ENCODE measurements at regions not wholly inside any gene's neighbourhood (a gene's known extent, or its start where the extent isn't known, plus 50 kb on each side); places are given as distances from the start of the nearest gene placed in this dataset. TPM values are rescaled to one million over a fixed set of nuclear protein-coding genes. Genes with fewer than 3 reads are reported as not detected.

DNA sequence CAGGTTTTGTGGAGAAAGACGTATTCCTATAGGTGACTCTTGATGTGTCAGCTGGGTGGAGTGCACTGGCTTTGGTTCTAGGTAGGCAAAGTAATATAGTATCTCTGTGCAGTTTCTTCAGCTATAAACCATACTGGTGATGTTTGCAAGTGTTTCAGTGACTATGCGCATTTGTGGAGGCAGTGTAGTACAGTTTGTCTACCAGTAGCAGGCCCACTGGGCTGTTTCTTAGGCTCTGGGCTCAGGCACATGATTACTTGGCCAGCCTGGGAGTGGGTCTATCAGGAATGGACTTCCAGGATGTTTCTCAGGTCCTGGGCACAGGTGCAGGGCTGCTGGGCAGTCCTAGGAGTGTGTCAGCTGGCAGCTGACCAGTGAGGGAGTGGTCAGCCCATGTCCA lies 51.9 kb upstream of the INTU start:
- CTCF ChIA-PET: no interaction called here
- no peak for ATAC-seq

More for the DNA sequence above, 51.9 kb upstream of the INTU start:
- intact Hi-C loops (cut with micrococcal nuclease): no loop called here
- Mint-ChIP-seq H3K4me3 (no peak overlapping the region), H3K4me1 (ENCODE audit: low read depth) (no peaks in the 10 kb centered on the region), H3K27me3 (peaks cover 3% of the 10 kb centered on the region), H3K27ac (no peak overlapping the region), H3K9me3 (no peaks in the 10 kb centered on the region), H3K36me3 (ENCODE audit: low read depth) (no peaks in the 10 kb centered on the region)
- POLR2A ChIA-PET: no interaction called here
- TF ChIP-seq, protein P1, sequence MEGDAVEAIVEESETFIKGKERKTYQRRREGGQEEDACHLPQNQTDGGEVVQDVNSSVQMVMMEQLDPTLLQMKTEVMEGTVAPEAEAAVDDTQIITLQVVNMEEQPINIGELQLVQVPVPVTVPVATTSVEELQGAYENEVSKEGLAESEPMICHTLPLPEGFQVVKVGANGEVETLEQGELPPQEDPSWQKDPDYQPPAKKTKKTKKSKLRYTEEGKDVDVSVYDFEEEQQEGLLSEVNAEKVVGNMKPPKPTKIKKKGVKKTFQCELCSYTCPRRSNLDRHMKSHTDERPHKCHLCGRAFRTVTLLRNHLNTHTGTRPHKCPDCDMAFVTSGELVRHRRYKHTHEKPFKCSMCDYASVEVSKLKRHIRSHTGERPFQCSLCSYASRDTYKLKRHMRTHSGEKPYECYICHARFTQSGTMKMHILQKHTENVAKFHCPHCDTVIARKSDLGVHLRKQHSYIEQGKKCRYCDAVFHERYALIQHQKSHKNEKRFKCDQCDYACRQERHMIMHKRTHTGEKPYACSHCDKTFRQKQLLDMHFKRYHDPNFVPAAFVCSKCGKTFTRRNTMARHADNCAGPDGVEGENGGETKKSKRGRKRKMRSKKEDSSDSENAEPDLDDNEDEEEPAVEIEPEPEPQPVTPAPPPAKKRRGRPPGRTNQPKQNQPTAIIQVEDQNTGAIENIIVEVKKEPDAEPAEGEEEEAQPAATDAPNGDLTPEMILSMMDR (IDR thresholded peaks at IDR 0.05): no peak
- no peak for DNase-seq

Small RNAs in the stretch of these regions (microRNA-seq; reads per million reads assigned to microRNA genes)
- gene MIR2054 (ENCODE audit: borderline microRNAs expressed, borderline replicate concordance): not detected
